ENCODE measurements at regions not wholly inside any gene's neighbourhood (a gene's known extent, or its start where the extent isn't known, plus 50 kb on each side); places are given as distances from the start of the nearest gene placed in this dataset.

- TF ChIP-seq BACH2 (CRISPR knock-in tag; IDR thresholded peaks at IDR 0.05; ENCODE audit: borderline replicate concordance) (no peak), CREB5 (CRISPR knock-in tag; IDR thresholded peaks at IDR 0.05; ENCODE audit: low read depth) (no peak), ZNF70 (CRISPR knock-in tag; IDR thresholded peaks at IDR 0.05) (no peak), PPARA (CRISPR knock-in tag; IDR thresholded peaks at IDR 0.05; ENCODE audit: borderline replicate concordance) (no peak), ISL1 (CRISPR knock-in tag; IDR thresholded peaks at IDR 0.05) (no peak), RARB (CRISPR knock-in tag; IDR thresholded peaks at IDR 0.05) (no peak), GLIS3 (CRISPR knock-in tag; IDR thresholded peaks at IDR 0.05) (no peak), ZFP3 (CRISPR knock-in tag; IDR thresholded peaks at IDR 0.05) (no peak), OSR1 (CRISPR knock-in tag; IDR thresholded peaks at IDR 0.05) (no peak), PATZ1 (CRISPR knock-in tag; IDR thresholded peaks at IDR 0.05; ENCODE audit: borderline replicate concordance) (no peak)
Measured at GRCh38 chr20:47936612-47937011, 151.3 kb upstream of the SULF2 start.

Measured in SK-N-SH treated with all-trans-retinoic acid at 6 μM for 48 hours (cell line).